Neuronal stem cell (in vitro differentiated cells): ENCODE measurements at regions not wholly inside any gene's neighbourhood (a gene's known extent, or its start where the extent isn't known, plus 50 kb on each side); places are given as distances from the start of the nearest gene placed in this dataset.

Experiments
- DNase-seq: peaks from one replicate; pipeline ENCODE4 v3.0.0-alpha.2; 2013; ENCODE audit warnings: low spot score
- H2AFZ ChIP-seq: one replicate; pipeline ENCODE4 v1.6.1; 2013; ENCODE audit warnings: mild to moderate bottlenecking, low read length, inconsistent platforms
- H2AK5ac ChIP-seq: 2 replicates; pipeline ENCODE4 v1.6.1; 2013; ENCODE audit warnings: low read depth, mild to moderate bottlenecking, inconsistent platforms, low read length, moderate library complexity, mixed read lengths
- H2BK120ac ChIP-seq: 2 replicates; pipeline ENCODE4 v1.6.1; 2013; ENCODE audit warnings: low read depth, mild to moderate bottlenecking, inconsistent platforms, low read length, moderate library complexity, mixed read lengths
- H2BK12ac ChIP-seq: one replicate; pipeline ENCODE4 v1.6.1; 2013; ENCODE audit warnings: low read length, inconsistent platforms
- H2BK15ac ChIP-seq: 2 replicates; pipeline ENCODE4 v1.6.1; 2013; ENCODE audit warnings: mild to moderate bottlenecking, low read length, inconsistent platforms, mixed read lengths
- H2BK5ac ChIP-seq: one replicate; pipeline ENCODE4 v1.6.1; 2013; ENCODE audit warnings: inconsistent platforms, mild to moderate bottlenecking, low read length, moderate library complexity
- H3K14ac ChIP-seq: one replicate; pipeline ENCODE4 v1.6.1; 2013; ENCODE audit warnings: low read length, inconsistent platforms
- H3K18ac ChIP-seq: 2 replicates; pipeline ENCODE4 v1.6.1; 2013; ENCODE audit warnings: low read length, inconsistent platforms
- H3K23ac ChIP-seq: 2 replicates; pipeline ENCODE4 v1.6.1; 2013; ENCODE audit warnings: low read depth, mild to moderate bottlenecking, mixed read lengths, low read length, inconsistent platforms; ENCODE audit not compliant: poor library complexity
- H3K27ac ChIP-seq: replicated peaks from 3 replicates; pipeline ENCODE4 v1.5.1; 2013; ENCODE audit warnings: low read length, inconsistent platforms
- H3K27me3 ChIP-seq, 3 experiments: 2 replicates each; pipeline ENCODE4 v1.6.1; 2013; ENCODE audit warnings: low read length in 3 of 3, mild to moderate bottlenecking in 2 of 3, inconsistent platforms in 1 of 3, low read depth in 1 of 3, mixed read lengths in 1 of 3, moderate library complexity in 1 of 3; ENCODE audit not compliant: control insufficient read depth in 3 of 3, insufficient read depth in 3 of 3
- H3K36me3 ChIP-seq, 2 donors: replicated peaks in 1 of 2; 2 replicates each; pipeline ENCODE4 v1.6.1; 2013; ENCODE audit warnings: low read length in 2 of 2; ENCODE audit not compliant: control insufficient read depth in 2 of 2, insufficient read depth in 2 of 2
- H3K4ac ChIP-seq: 2 replicates; pipeline ENCODE4 v1.6.1; 2013; ENCODE audit warnings: inconsistent platforms, mild to moderate bottlenecking, low read length, moderate library complexity
- H3K4me1 ChIP-seq, 2 donors: 1 replicate in 1 of 2; 2 replicates in 1 of 2; pipeline ENCODE4 v1.6.1; 2013; ENCODE audit warnings: low read length in 2 of 2, low read depth in 1 of 2; ENCODE audit not compliant: control insufficient read depth in 2 of 2, insufficient read depth in 1 of 2
- H3K4me2 ChIP-seq: one replicate; pipeline ENCODE4 v1.6.1; 2013; ENCODE audit warnings: mild to moderate bottlenecking, low read length, inconsistent platforms; ENCODE audit not compliant: insufficient read depth, poor library complexity, severe bottlenecking
- H3K4me3 ChIP-seq, 2 donors: 2 replicates each; pipeline ENCODE4 v1.5.1; 2013; ENCODE audit warnings: low read length in 2 of 2, mild to moderate bottlenecking in 2 of 2, inconsistent platforms in 1 of 2, moderate library complexity in 1 of 2
- H3K79me1 ChIP-seq: one replicate; pipeline ENCODE4 v1.6.1; 2013; ENCODE audit warnings: low read depth, mild to moderate bottlenecking, inconsistent platforms, low read length, moderate library complexity
- H3K9ac ChIP-seq: one replicate; pipeline ENCODE4 v1.6.1; 2013; ENCODE audit warnings: mild to moderate bottlenecking, low read depth, low read length, inconsistent platforms; ENCODE audit not compliant: poor library complexity
- H3K9me3 ChIP-seq, 2 donors: replicated peaks in 1 of 2; 2 replicates each; pipeline versions ENCODE3 to v1.6.1; 2013; ENCODE audit warnings: low read length in 2 of 2, mild to moderate bottlenecking in 2 of 2, inconsistent platforms in 1 of 2, low read depth in 1 of 2, mixed read lengths in 1 of 2, moderate library complexity in 1 of 2; ENCODE audit not compliant: control insufficient read depth in 2 of 2, insufficient read depth in 1 of 2
- H4K8ac ChIP-seq: one replicate; pipeline ENCODE4 v1.6.1; 2013; ENCODE audit warnings: low read depth, mild to moderate bottlenecking, inconsistent platforms, low read length, moderate library complexity
- H4K91ac ChIP-seq: one replicate; pipeline ENCODE4 v1.6.1; 2013; ENCODE audit warnings: low read length, low read depth, mild to moderate bottlenecking, inconsistent platforms; ENCODE audit not compliant: poor library complexity
- WGBS, 2 donors: extraction: QIAGEN DNeasy Blood & Tissue Kit; methylation state at CpG; one replicate each; pipeline ENCODE4 v1.1.7; 2013; ENCODE audit warnings: missing lambda C conversion rate in 2 of 2, mixed read lengths in 1 of 2; ENCODE audit not compliant: insufficient read length in 2 of 2, insufficient replicate concordance in 1 of 2; ENCODE audit errors: extremely low coverage in 2 of 2; 5-methylcytosine and 5-hydroxymethylcytosine counted together

DNA sequence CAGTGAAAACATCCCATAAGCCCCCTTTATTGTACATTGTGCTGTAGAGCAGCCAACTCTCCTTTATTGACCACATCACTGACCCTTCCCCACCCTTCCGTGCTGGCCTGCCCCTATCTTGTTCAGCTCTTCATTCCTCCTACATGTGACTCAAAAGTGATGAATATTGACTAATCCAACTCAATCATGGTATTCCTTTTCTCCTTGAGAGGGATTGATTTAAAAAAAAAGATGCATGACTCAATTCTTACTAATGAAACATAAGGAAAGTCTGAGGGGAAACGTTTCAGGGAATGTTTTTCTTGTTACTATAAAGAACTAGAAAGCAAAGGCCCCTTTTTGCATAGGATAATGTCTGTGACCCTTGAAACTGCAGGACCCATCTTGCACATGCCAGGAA lies 125.2 kb upstream of the SOX9 start:
- Histone ChIP-seq H3K27me3 (no peaks in the 10 kb centered on the region), H2AK5ac (no peak overlapping the region), H4K91ac (no peak overlapping the region), H3K14ac (no peak overlapping the region), H3K9ac (no peak overlapping the region), H3K4me3 (no peak overlapping the region), H3K36me3 (no peaks in the 10 kb centered on the region), H2AFZ (no peak overlapping the region), H3K4ac (no peak overlapping the region), H2BK12ac (no peak overlapping the region), H3K79me1 (no peaks in the 10 kb centered on the region), H2BK15ac (no peak overlapping the region), H3K27ac (no peak overlapping the region), H3K9me3 (no peaks in the 10 kb centered on the region), H3K23ac (no peak overlapping the region), H3K18ac (no peak overlapping the region), H2BK120ac (no peak overlapping the region), H2BK5ac (no peak overlapping the region), H4K8ac (no peak overlapping the region), H3K4me2 (no peak overlapping the region), H3K4me1 (peaks cover 0 to 4% of the 10 kb centered on the region in 2 donors)
- no peak for DNase-seq
- no CpG with 5 or more reads among the region's 2 CpGs for WGBS, 2 donors

DNA sequence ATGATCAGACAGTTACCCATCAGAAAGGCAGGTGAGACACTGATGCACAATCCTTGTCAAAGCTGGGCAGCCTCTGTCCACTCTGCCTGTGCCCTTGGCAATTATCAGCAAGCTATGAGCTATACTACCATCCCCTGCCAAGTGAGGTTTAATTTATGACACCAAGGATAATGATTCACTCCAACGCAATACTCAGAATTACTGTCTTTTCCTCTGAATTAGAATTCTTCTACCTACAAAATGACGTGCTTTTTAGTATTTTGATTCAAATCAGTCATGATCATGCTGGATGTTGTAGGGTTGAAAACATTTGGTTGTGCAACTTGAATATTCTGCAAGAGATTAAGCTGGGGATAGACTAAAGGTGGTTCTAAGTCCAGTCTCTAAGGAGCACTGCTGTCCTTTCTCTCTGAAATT lies 116.8 kb upstream of the SOX9 start:
- H2BK5ac ChIP-seq, result no peak overlapping the region
- DNase-seq, result no peak

DNA sequence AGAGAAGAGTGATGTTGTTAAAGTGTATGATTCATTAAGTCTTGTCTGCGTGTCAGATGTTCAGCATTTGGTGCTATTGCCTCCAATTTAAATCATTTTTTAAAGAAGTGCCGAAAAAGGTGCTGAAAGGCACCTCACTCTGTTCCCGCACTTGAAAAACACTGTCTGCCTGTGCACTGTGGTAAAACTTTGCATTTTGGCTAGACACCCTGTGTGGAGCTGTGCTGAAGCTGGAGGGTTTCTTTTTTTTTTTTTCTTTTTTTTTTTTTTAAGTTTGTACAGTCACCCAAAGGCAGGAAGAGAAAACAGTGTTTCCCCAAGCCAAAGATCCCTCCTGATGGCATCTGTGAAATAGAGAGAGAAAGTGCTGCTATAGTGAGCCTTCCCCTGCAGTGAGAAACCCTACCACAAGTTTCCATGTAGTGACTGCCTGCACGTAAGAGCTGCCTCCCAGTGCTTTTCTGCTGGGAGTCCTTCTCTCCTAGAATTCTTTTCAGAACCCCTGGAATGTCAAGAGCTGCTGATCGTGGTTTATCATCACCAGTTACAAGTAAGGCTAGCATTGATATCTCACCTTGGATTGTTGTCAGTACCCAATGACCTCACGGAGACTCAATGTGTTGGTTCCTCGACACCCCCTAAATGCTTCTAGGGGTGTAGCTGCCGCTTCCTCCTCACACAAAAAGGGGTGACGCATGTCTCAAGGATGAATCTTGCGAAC lies 116.0 kb upstream of the SOX9 start:
- Histone ChIP-seq H3K4me3 (no peak overlapping the region), H2BK12ac (no peak overlapping the region), H3K9ac (no peak overlapping the region), H3K27ac (no peak overlapping the region), H2BK15ac (no peak overlapping the region), H3K23ac (no peak overlapping the region), H3K4me1 (no peaks in the 10 kb centered on the region), H2BK120ac (no peak overlapping the region), H4K8ac (no peak overlapping the region), H2AK5ac (no peak overlapping the region), H2AFZ (no peak overlapping the region), H3K18ac (no peak overlapping the region), H3K4me2 (no peak overlapping the region), H4K91ac (no peak overlapping the region), H3K14ac (no peak overlapping the region), H3K9me3 (no peaks in the 10 kb centered on the region), H3K36me3 (no peaks in the 10 kb centered on the region), H2BK5ac (no peak overlapping the region), H3K79me1 (no peaks in the 10 kb centered on the region), H3K27me3 (no peaks in the 10 kb centered on the region), H3K4ac (no peak overlapping the region)
- no CpG with 5 or more reads among the region's 10 CpGs for WGBS, 2 donors
- no peak for DNase-seq

More for the DNA sequence above, 116.8 kb upstream of the SOX9 start:
- H2BK12ac ChIP-seq, result no peak overlapping the region
- no peak overlapping the region for H3K4me2 ChIP-seq
- H2BK120ac ChIP-seq, result no peak overlapping the region
- H2BK15ac ChIP-seq, result no peak overlapping the region
- H2AK5ac ChIP-seq, result no peak overlapping the region
- no peaks in the 10 kb centered on the region for H3K4me1 ChIP-seq
- H3K14ac ChIP-seq, result no peak overlapping the region
- no peaks in the 10 kb centered on the region for H3K36me3 ChIP-seq
- no peaks in the 10 kb centered on the region for H3K27me3 ChIP-seq
- H3K18ac ChIP-seq, result no peak overlapping the region
- no peak overlapping the region for H4K8ac ChIP-seq
- no peak overlapping the region for H3K9ac ChIP-seq
- no peak overlapping the region for H3K4ac ChIP-seq
- H3K79me1 ChIP-seq, result no peaks in the 10 kb centered on the region
- no CpG with 5 or more reads among the region's 2 CpGs for WGBS, 2 donors
- no peak overlapping the region for H3K27ac ChIP-seq
- no peaks in the 10 kb centered on the region for H3K9me3 ChIP-seq
- no peak overlapping the region for H3K23ac ChIP-seq
- no peak overlapping the region for H3K4me3 ChIP-seq
- no peak overlapping the region for H2AFZ ChIP-seq
- no peak overlapping the region for H4K91ac ChIP-seq

DNA sequence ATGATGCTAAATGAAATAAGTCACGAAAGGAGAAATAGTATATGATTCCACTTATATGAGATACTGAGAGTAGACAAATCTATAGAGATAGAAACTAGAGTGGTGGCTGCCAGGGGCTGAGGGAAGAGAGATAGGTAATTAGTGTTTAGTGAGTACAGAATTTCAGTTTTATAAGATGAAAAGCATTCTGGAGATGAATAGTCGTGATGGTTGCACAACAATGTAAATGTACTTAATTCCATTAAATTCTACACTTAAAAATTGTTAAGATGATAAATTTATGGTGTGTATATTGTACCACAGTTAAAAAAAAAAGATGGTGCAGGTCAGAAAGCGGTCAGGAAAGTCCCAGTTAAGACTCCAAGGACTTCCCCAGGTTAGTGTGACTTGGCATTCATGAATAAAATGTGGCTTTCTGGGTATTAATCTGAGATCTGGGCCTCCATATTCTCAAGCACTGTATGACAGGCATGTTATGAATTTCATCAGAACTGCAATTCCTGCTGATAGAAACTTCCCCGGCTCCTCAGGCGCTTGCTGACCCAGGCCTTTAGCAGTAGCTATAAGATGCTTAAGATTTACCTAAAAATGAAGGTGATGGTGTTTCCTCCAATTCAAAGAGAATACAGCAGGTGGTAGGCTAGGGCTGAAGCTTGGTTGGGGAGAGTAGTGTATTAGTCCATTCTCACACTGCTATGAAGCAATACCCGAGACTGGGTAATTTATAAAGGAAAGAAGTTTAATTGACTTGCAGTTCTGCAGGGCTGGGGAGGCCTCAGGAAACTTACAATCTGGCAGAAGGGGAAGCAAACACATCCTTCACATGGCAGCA lies 115.3 kb upstream of the SOX9 start:
- Histone ChIP-seq H2BK15ac (no peak overlapping the region), H3K4me2 (no peak overlapping the region), H2AK5ac (no peak overlapping the region), H2BK12ac (no peak overlapping the region), H3K79me1 (no peaks in the 10 kb centered on the region), H3K9me3 (no peaks in the 10 kb centered on the region), H3K14ac (no peak overlapping the region), H2BK5ac (no peak overlapping the region), H3K9ac (no peak overlapping the region), H4K8ac (no peak overlapping the region), H4K91ac (no peak overlapping the region), H3K18ac (no peak overlapping the region), H3K27ac (no peak overlapping the region), H3K4ac (no peak overlapping the region), H3K36me3 (no peaks in the 10 kb centered on the region), H2AFZ (no peak overlapping the region), H3K4me3 (no peak overlapping the region), H3K27me3 (no peaks in the 10 kb centered on the region), H2BK120ac (no peak overlapping the region), H3K23ac (no peak overlapping the region), H3K4me1 (no peaks in the 10 kb centered on the region)
- no CpG with 5 or more reads among the region's 6 CpGs for WGBS, 2 donors
- no peak for DNase-seq
